Mesenchymal stem cell (in vitro differentiated cells and primary cell): ENCODE measurements at regions not wholly inside any gene's neighbourhood (a gene's known extent, or its start where the extent isn't known, plus 50 kb on each side); places are given as distances from the start of the nearest gene placed in this dataset.

Experiments
- DNase-seq: peaks from one replicate; pipeline ENCODE4 v3.0.0-alpha.2; 2013
- H2AFZ ChIP-seq: one replicate; pipeline ENCODE4 v1.6.1; 2013; ENCODE audit warnings: low read depth, mild to moderate bottlenecking, control low read depth, inconsistent platforms, low read length, moderate library complexity
- H2AK5ac ChIP-seq: 2 replicates; pipeline ENCODE4 v1.6.1; 2013; ENCODE audit warnings: low read length, moderate library complexity, mild to moderate bottlenecking, inconsistent platforms; ENCODE audit not compliant: severe bottlenecking
- H2BK120ac ChIP-seq: one replicate; pipeline ENCODE4 v1.6.1; 2013; ENCODE audit warnings: low read depth, mild to moderate bottlenecking, inconsistent platforms, low read length, moderate library complexity
- H2BK12ac ChIP-seq, 2 experiments: one replicate each; pipeline ENCODE4 v1.6.1; 2013; ENCODE audit warnings: inconsistent platforms in 2 of 2, low read length in 2 of 2, mild to moderate bottlenecking in 2 of 2, moderate library complexity in 2 of 2, control low read depth in 1 of 2
- H2BK15ac ChIP-seq: one replicate; pipeline ENCODE4 v1.6.1; 2013; ENCODE audit warnings: mild to moderate bottlenecking, low read depth, inconsistent platforms; ENCODE audit not compliant: poor library complexity, severe bottlenecking
- H2BK5ac ChIP-seq: 2 replicates; pipeline ENCODE4 v1.6.1; 2013; ENCODE audit warnings: low read depth, mild to moderate bottlenecking, low read length, control low read depth, inconsistent platforms; ENCODE audit not compliant: poor library complexity, severe bottlenecking
- H3K14ac ChIP-seq, 2 experiments: one replicate each; pipeline ENCODE4 v1.6.1; 2013; ENCODE audit warnings: inconsistent platforms in 2 of 2, low read length in 2 of 2, control low read depth in 1 of 2, mild to moderate bottlenecking in 1 of 2, moderate library complexity in 1 of 2
- H3K18ac ChIP-seq, 2 experiments: one replicate each; pipeline ENCODE4 v1.6.1; 2013; ENCODE audit warnings: inconsistent platforms in 2 of 2, low read length in 2 of 2, control low read depth in 1 of 2, low read depth in 1 of 2, mild to moderate bottlenecking in 1 of 2
- H3K23ac ChIP-seq, 2 experiments: one replicate each; pipeline ENCODE4 v1.6.1; 2013; ENCODE audit warnings: inconsistent platforms in 2 of 2, low read length in 2 of 2, mild to moderate bottlenecking in 2 of 2, moderate library complexity in 2 of 2, control low read depth in 1 of 2
- H3K27ac ChIP-seq: 2 replicates; pipeline ENCODE4 v1.5.1; 2013; ENCODE audit warnings: mild to moderate bottlenecking, moderate library complexity, low read length, control low read depth, inconsistent platforms; ENCODE audit not compliant: poor library complexity, severe bottlenecking
- H3K27me3 ChIP-seq, 2 experiments: 2 replicates each; pipeline versions ENCODE4 v1.6.1 to v1.7.0; 2013; ENCODE audit warnings: low read length in 2 of 2, mild to moderate bottlenecking in 2 of 2, moderate library complexity in 2 of 2, control low read depth in 1 of 2, inconsistent platforms in 1 of 2; ENCODE audit not compliant: control insufficient read depth in 1 of 2, insufficient read depth in 1 of 2
- H3K36me3 ChIP-seq, 2 experiments: 2 replicates each; pipeline versions ENCODE4 v1.6.1 to v1.7.0; 2013; ENCODE audit warnings: low read length in 2 of 2, control low read depth in 1 of 2, inconsistent platforms in 1 of 2, low read depth in 1 of 2, mild to moderate bottlenecking in 1 of 2; ENCODE audit not compliant: insufficient read depth in 2 of 2, control insufficient read depth in 1 of 2
- H3K4ac ChIP-seq, 2 experiments: one replicate each; pipeline ENCODE4 v1.6.1; 2013; ENCODE audit warnings: inconsistent platforms in 2 of 2, low read length in 2 of 2, mild to moderate bottlenecking in 2 of 2, moderate library complexity in 2 of 2, control low read depth in 1 of 2, low read depth in 1 of 2
- H3K4me1 ChIP-seq: 2 replicates; pipeline ENCODE4 v1.6.1; 2013; ENCODE audit warnings: low read depth, low read length, control low read depth; ENCODE audit not compliant: control insufficient read depth, insufficient read depth
- H3K4me2 ChIP-seq: 2 replicates; pipeline ENCODE4 v1.6.1; 2013; ENCODE audit warnings: low read length, mild to moderate bottlenecking, inconsistent platforms; ENCODE audit not compliant: poor library complexity, severe bottlenecking
- H3K4me3 ChIP-seq, 2 experiments: 2 replicates each; pipeline versions ENCODE4 v1.5.1 to v1.7.0; 2013; ENCODE audit warnings: low read length in 2 of 2, mild to moderate bottlenecking in 2 of 2, control low read depth in 1 of 2, low read depth in 1 of 2; ENCODE audit not compliant: insufficient read depth in 1 of 2
- H3K79me1 ChIP-seq: replicated peaks from 2 replicates; pipeline ENCODE4 v1.6.1; 2013; ENCODE audit warnings: mild to moderate bottlenecking, control low read depth, low read length, inconsistent platforms; ENCODE audit not compliant: poor library complexity, severe bottlenecking
- H3K9ac ChIP-seq: 2 replicates; pipeline ENCODE4 v1.7.0; 2013; ENCODE audit warnings: mild to moderate bottlenecking, low read length, moderate library complexity
- H3K9me3 ChIP-seq: 2 replicates; pipeline ENCODE4 v1.7.0; 2013; ENCODE audit warnings: mild to moderate bottlenecking, low read length; ENCODE audit not compliant: control insufficient read depth
- H4K8ac ChIP-seq: one replicate; pipeline ENCODE4 v1.6.1; 2013; ENCODE audit warnings: inconsistent platforms, mild to moderate bottlenecking, low read length, moderate library complexity
- H4K91ac ChIP-seq: one replicate; pipeline ENCODE4 v1.6.1; 2013; ENCODE audit warnings: mild to moderate bottlenecking, low read length, inconsistent platforms
- WGBS: methylation state at CpG from one replicate; pipeline ENCODE4 v1.1.7; 2013; ENCODE audit warnings: mixed read lengths; 5-methylcytosine and 5-hydroxymethylcytosine counted together

- Histone ChIP-seq H3K23ac (no peak overlapping the region), H3K14ac (no peak overlapping the region), H3K36me3 (no peaks in the 10 kb centered on the region), H3K4me3 (no peak overlapping the region), H3K4me2 (no peak overlapping the region), H2BK15ac (no peak overlapping the region), H3K9ac (no peak overlapping the region), H3K27ac (no peak overlapping the region), H2BK12ac (no peak overlapping the region), H4K91ac (no peak overlapping the region), H3K27me3 (no peaks in the 10 kb centered on the region), H2AK5ac (peak overlapping the region; percentile 86), H4K8ac (no peak overlapping the region), H2BK120ac (no peak overlapping the region), H3K9me3 (no peaks in the 10 kb centered on the region), H3K18ac (no peak overlapping the region), H3K4me1 (peaks cover 1% of the 10 kb centered on the region), H2AFZ (no peak overlapping the region), H3K79me1 (peaks cover 14% of the 10 kb centered on the region), H3K4ac (no peak overlapping the region), H2BK5ac (no peak overlapping the region)
- 83% methylated on average over 5 of the region's 5 CpGs for WGBS
- DNase-seq = no peak
Observed at GRCh38 chr21:16285605-16286126, 555.9 kb downstream of the USP25 start.

GRCh38 chr21:16287046-16287445 lies 557.3 kb downstream of the USP25 start:
- Histone ChIP-seq H2BK120ac (no peak overlapping the region), H2BK15ac (no peak overlapping the region), H3K27me3 (no peaks in the 10 kb centered on the region), H3K4me3 (no peak overlapping the region), H3K4me2 (no peak overlapping the region), H3K4ac (no peak overlapping the region), H3K14ac (no peak overlapping the region), H3K9me3 (no peaks in the 10 kb centered on the region), H3K79me1 (peaks cover 16% of the 10 kb centered on the region), H3K23ac (no peak overlapping the region), H2BK5ac (no peak overlapping the region), H3K9ac (peak overlapping the region; percentile 4), H4K91ac (no peak overlapping the region), H2BK12ac (no peak overlapping the region), H2AFZ (no peak overlapping the region), H3K27ac (no peak overlapping the region), H4K8ac (no peak overlapping the region), H3K18ac (no peak overlapping the region), H3K4me1 (peaks cover 1% of the 10 kb centered on the region), H3K36me3 (no peaks in the 10 kb centered on the region), H2AK5ac (no peak overlapping the region)
- no peak for DNase-seq
- 94% methylated on average over 2 of the region's 2 CpGs for WGBS

- Histone ChIP-seq H3K4ac (no peak overlapping the region), H3K4me1 (no peaks in the 10 kb centered on the region), H3K14ac (no peak overlapping the region), H2BK15ac (no peak overlapping the region), H2BK12ac (no peak overlapping the region), H4K91ac (no peak overlapping the region), H3K9ac (no peak overlapping the region), H3K79me1 (peaks cover 5% of the 10 kb centered on the region), H2AFZ (no peak overlapping the region), H3K27ac (no peak overlapping the region), H3K4me3 (no peak overlapping the region), H3K23ac (no peak overlapping the region), H3K27me3 (no peaks in the 10 kb centered on the region), H2AK5ac (no peak overlapping the region), H3K36me3 (no peaks in the 10 kb centered on the region), H4K8ac (no peak overlapping the region), H2BK5ac (no peak overlapping the region), H3K4me2 (no peak overlapping the region), H3K18ac (no peak overlapping the region), H2BK120ac (no peak overlapping the region), H3K9me3 (no peaks in the 10 kb centered on the region)
- DNase-seq = no peak
- WGBS = 93% methylated on average over 5 of the region's 7 CpGs
Observed at GRCh38 chr21:16291296-16291695, 561.5 kb downstream of the USP25 start.

- no peak overlapping the region for H2BK5ac ChIP-seq
- H3K9ac ChIP-seq = no peak overlapping the region
- H3K36me3 ChIP-seq = no peaks in the 10 kb centered on the region
- H3K4ac ChIP-seq = no peak overlapping the region
- no peak overlapping the region for H2AFZ ChIP-seq
- H3K4me1 ChIP-seq = no peaks in the 10 kb centered on the region
- no peak overlapping the region for H2BK120ac ChIP-seq
- no peak overlapping the region for H3K18ac ChIP-seq
- H3K14ac ChIP-seq = no peak overlapping the region
- no peak for DNase-seq
- no peak overlapping the region for H3K4me3 ChIP-seq
- 76% methylated on average over 3 of the region's 5 CpGs for WGBS
- no peaks in the 10 kb centered on the region for H3K27me3 ChIP-seq
- H3K23ac ChIP-seq = no peak overlapping the region
- no peak overlapping the region for H2AK5ac ChIP-seq
- no peak overlapping the region for H2BK12ac ChIP-seq
- H3K27ac ChIP-seq = no peak overlapping the region
- H3K4me2 ChIP-seq = no peak overlapping the region
- peaks cover 17% of the 10 kb centered on the region for H3K79me1 ChIP-seq
- H4K8ac ChIP-seq = no peak overlapping the region
- no peaks in the 10 kb centered on the region for H3K9me3 ChIP-seq
- H2BK15ac ChIP-seq = no peak overlapping the region
- H4K91ac ChIP-seq = no peak overlapping the region
Observed at GRCh38 chr21:16294128-16294527, 564.3 kb downstream of the USP25 start.
